Retinal pigment epithelial cell (primary cell): ENCODE measurements at regions not wholly inside any gene's neighbourhood (a gene's known extent, or its start where the extent isn't known, plus 50 kb on each side); places are given as distances from the start of the nearest gene placed in this dataset.
"Not testable (repeated sequence)": the region's sequence is repeated elsewhere in the genome, so short reads cannot be mapped to it uniquely, and the experiment has no call there.

Source experiments
- DNase-seq: peaks from one replicate; pipeline ENCODE4 v3.0.0-alpha.2; 2010; ENCODE audit warnings: low read depth
- H3K4me3 ChIP-seq: 2 replicates; pipeline ENCODE4 v1.5.1; 2011; ENCODE audit warnings: mild to moderate bottlenecking, low read length, control low read depth, moderate library complexity
- CTCF ChIP-seq: conservative IDR thresholded peaks from 2 replicates; pipeline ENCODE4 v1.5.1; 2011; ENCODE audit warnings: low read depth, low read length, control low read depth, inconsistent platforms

DNA sequence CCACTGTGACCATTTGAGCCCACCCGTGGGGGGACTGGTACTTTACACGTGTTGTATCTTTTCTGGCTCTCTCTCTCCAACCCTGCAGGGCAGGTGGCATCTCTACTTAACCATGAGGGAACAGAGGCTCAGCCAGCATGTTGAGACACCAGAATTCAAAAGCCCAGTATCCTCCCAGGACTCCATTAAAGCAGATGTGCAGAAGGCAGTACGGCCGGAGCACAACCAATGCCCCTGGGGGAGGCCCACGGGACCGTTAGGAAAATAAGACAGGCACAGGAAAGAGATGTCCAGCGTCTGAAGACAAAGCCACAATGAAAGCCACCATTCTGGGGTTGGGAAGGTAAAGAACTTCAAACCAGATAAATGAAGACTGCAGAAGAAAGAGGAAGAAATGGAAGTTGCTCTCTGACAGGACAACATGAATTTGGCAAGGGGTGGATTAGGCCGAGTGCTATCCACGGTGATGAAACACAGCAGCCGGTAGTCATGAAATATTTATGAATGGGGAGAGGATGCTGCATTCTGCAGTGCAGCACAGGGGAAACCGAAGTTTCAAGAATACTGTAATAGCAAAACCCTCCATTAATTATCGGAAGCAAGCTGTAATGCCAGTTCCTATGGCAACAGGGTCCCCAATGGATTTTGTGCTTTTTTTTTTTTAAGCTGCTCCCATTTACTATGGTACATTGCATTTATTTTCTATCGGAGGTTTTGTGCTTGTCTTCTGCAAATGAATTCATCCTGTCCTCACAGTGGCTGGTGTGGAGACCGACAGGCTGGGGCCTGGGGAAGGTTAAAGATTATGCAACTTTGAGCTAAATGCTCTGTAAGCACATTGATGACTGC lies 179.4 kb downstream of the NRN1 start:
- H3K4me3 ChIP-seq = no peak overlapping the region
- DNase-seq = no peak
- TF ChIP-seq CTCF = no peak

DNA sequence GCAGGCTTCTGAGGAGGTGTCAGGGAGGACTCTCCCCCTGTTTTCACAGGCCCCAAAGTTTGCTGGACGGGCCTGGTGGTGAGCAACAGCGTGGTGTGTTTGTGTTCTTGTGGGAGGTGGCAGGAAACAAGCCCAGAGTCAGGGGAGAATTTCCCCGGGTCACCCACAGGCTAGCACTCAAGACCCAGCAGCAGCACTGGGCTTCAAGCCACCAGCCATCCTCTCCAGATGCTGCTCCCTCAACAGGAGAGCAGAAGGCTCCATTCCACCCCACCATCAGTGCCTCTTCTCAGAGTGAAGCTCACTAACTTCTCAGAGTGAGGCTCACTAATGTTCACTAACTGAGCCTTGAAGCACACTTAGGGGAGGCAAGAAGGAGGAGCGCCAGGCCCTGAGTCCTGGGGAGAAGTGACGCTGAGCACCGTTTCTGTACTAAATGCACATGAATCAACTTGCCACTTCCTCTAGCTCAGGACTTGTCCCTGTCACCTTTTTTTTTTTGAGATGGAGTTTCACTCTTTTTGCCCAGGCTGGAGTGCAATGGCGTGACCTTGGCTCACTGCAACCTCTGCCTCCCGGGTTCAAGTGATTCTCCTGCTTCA lies 182.2 kb downstream of the NRN1 start:
- DNase-seq, H3K4me3 ChIP-seq: not testable (repeated sequence)
